HG03342 (cell line): ENCODE measurements at regions not wholly inside any gene's neighbourhood (a gene's known extent, or its start where the extent isn't known, plus 50 kb on each side); places are given as distances from the start of the nearest gene placed in this dataset.
A peak's percentile ranks its signal among the peaks of the same experiment; 100 is the strongest.
"Not testable (repeated sequence)": the region's sequence is repeated elsewhere in the genome, so short reads cannot be mapped to it uniquely, and the experiment has no call there.

Experiments
- ATAC-seq: cut with Tn5 transposase; IDR thresholded peaks from one replicate; pipeline ENCODE4 v1.9.1; 2021; ENCODE audit warnings: mild to moderate bottlenecking, moderate library complexity; ENCODE audit not compliant: unreplicated experiment

DNA sequence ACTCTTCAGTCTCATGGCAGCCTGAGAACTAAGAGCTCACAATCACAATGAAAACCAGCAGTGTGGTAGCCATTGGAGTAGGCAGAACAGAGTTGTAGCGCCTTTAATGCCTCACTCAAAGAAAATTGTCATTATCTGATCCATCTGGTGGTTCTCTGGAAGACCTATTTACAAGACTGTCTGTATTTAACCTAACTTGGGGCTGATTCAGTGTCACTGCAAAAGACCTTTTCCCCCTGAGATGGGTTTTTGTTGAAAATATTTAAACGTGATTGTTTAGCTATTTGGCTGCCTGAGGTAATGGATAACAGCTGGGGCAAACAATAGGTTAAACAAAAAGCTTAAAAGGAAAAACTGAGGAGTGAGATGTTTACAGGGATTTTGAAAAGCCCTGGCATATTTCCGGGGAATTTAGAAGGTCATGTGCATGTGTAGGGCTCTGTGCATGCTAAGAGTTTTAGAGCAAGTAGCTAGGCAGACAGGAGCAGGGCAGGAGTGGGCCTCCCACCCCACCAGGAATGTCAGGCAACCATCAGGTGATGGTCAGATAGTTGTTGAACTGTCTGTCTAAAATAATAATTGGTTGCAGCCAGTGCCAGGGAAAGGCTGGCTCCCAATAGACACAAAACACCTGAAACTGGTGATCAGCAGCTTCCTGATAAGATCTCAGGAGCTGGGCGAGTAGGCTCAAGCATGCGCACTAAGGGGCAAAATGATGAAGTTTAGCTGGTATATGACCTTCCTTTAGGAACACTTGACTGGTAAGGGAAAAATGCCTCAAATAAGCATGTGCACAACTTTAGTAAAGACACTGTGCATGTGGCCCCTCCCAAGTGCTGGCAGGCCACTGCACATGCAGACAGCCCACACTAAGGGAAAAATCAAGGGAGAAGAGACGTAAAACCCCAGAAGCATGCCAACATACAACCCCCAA lies 70.8 kb upstream of the AKIRIN2 start:
- no peak for ATAC-seq

- no peak for ATAC-seq
Measured at GRCh38 chr6:87767478-87767877, 65.4 kb upstream of the AKIRIN2 start.

GRCh38 chr6:87766211-87766610 lies 64.2 kb upstream of the AKIRIN2 start:
- no peak for ATAC-seq

- ATAC-seq = no peak
Measured at GRCh38 chr6:87763901-87764300, 61.9 kb upstream of the AKIRIN2 start.

GRCh38 chr6:87763276-87763675 lies 61.2 kb upstream of the AKIRIN2 start:
- no peak for ATAC-seq

GRCh38 chr6:87762116-87762515 lies 60.1 kb upstream of the AKIRIN2 start:
- ATAC-seq = no peak

DNA sequence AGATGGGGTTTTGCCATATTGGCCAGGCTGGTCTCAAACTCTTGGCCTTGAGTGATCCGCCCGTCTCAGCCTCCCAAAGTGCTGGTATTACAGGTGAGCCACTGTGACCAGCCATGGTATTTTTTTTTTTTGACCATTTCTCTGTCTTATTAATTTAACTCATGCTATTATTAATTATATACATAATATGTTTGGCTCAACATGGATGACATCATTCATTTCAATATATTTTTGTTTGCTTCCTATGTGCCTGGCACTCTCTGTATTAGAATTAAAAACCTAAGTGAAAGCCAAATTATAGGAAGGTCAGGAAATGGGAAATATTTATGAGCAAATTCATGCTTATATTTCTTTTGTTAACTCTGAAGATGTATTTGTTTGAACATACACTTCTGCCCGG lies 55.8 kb upstream of the AKIRIN2 start:
- no peak for ATAC-seq

GRCh38 chr6:87756858-87757257 lies 54.8 kb upstream of the AKIRIN2 start:
- ATAC-seq = peak; percentile 96

DNA sequence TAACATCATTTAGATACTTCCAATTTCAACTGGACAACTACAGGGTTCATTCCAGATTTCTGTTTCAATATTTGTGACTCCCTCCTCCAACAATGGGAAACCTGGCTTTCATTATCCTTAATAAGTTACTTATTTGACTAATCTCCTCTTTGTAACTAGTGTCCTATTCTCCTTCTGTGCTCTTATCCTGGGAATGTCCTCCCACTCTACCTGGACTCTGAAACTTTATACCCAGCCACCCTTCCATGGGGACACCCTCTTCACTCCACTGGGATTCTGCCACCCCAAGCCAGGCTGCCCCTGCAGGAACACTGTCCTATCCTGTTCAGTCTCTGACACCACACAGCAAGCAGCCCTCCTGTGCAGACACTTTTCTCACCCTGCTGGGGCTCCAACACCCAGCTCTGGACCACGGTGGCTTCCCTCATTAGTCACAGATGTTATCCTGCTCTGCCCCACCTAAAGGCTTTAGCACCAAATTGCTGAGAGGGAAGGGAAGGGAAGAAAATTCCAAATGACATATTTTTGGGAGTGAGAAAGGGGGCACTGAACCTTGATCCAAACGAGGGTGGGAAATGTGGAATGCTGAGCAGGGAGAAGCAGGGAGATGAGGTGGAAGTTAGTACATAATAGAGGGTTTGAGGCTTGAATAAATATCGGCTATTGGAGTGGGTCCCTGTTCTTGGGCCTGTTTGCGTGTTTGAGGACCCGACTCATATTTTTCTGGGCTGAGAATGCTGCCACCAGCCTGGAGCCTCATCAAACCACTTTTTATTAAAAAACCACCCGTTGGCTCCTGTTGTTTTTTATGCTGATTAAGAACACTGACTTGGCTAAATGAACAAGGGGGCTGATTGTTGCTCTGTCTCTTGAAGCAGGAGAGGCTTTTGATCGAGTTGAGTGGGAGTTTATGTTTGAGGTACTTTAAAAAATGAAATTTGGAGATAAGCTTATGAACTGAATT lies 54.0 kb upstream of the AKIRIN2 start:
- ATAC-seq = no peak

- ATAC-seq = peak; percentile 51
Measured at GRCh38 chr6:87754828-87755227, 52.8 kb upstream of the AKIRIN2 start.

DNA sequence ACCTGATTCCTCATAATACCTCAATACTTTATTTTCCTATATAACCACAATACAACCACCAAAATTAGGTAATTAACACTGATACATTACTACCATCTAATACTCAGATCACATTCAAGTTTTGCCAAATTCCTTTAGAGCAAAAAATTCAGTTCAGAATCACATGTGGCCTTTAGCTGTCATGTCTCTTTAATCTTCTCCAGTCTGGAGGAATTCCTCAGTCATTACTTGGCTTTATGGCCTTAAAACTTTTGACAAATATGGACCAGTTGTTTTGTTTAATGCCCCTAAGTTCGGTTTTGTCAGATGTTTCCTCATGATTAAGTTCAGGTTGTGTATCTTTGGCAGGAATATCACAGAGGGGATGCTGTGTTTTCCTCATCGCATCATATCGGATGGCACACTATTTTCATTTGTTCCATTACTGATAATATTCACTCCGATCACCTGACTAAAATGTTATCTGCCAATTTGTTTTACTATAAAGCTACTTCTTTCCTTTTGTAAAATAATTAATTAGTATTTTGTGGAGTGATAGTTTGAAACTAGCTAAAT lies 51.2 kb upstream of the AKIRIN2 start:
- no peak for ATAC-seq

DNA sequence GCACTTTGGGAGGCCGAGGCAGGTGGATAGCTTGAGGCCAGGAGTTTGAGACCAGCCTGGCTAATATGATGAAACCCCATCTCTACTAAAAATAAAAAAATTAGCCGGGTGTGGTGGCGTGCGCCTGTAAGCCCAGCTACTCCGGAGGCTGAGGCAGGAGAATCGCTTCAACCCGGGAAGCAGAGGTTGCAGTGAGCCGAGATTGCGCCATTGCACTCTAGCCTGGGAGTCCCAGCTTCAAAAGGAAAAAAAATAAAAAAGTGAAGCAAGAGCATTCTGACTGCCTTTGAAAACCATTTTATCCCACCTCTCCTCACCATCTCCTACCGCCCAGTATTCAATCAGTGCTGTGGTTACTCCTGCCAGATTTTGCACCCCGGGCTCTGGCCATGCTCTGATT lies 50.5 kb upstream of the AKIRIN2 start:
- ATAC-seq = not testable (repeated sequence)
